ENCODE measurements at regions not wholly inside any gene's neighbourhood (a gene's known extent, or its start where the extent isn't known, plus 50 kb on each side); places are given as distances from the start of the nearest gene placed in this dataset.
"Not testable (repeated sequence)": the region's sequence is repeated elsewhere in the genome, so short reads cannot be mapped to it uniquely, and the experiment has no call there.

DNA sequence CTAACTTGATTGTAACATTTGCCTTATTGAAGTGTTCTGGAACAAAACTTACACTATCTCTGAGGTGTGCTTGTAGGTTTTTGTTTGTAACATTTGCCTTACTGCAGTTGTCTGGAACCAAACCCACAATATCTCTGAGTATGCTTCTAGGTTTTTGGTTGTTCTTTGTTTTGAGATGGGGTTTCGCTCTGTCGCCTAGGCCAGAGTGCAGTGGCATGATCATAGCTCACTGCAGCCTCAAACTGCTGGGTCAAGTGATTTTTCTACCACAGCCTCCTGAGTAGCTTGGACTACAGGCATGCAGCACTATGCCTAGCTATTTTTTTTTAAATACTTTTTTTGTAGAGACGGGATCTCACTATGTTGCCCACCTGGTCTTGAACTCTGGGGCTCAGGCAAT lies 1464.6 kb downstream of the FOXD4L5 start:
- not testable (repeated sequence) for H3K36me3 ChIP-seq, H3K4me1 ChIP-seq, H3K9me3 ChIP-seq, H3K27ac ChIP-seq, H3K27me3 ChIP-seq, H3K4me3 ChIP-seq
- peak in 1 of 3 donors; percentile 51 for DNase-seq

DNA sequence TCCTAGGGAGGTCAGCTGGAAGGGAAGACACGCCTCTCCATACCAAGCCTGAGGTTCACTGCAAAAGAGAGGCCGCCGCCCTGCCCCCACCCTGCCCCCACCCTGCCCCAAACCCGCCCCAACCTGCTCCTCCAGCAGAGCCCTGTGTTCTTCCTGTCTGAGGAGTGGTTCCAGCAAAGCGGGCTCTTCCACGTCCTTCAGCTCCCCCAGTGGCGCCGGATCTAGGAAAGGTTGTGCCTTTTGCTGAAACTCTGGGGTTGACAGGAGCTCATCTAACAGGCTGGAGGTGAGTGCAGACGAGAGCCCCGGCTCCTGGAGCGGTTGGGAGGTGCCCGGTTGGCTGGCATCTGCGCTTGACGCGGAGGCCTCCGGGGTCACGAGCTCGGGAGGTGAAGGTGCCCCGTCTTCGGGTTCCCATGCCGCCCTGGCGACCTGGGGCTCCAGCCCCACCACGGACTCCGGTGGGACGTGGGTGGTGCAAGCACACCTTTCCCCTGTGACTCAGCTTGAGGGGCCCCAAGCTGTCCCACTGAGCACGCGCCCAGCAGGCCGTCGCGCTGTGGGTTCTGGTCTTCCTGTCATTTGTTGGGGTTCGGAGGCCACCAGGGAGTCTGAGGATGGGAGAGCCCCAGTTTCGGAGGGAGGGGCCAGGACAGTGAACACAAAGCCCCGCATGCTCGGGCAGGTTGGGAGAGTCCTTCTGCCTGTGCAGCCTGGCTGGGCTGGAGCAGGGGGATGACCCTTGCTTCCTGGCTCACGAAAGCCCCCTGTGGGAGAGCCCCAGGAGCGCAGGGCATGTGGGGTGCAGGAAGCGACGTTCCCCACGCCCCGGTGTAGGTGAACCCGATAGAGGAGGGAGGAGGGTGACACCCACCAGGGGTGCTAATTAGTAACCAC lies 1467.1 kb downstream of the FOXD4L5 start:
- no peaks in the 10 kb centered on the region for H3K36me3 ChIP-seq
- H3K27me3 ChIP-seq, result no peaks in the 10 kb centered on the region
- no peak for TF ChIP-seq POLR2A (IDR thresholded peaks at IDR 0.05)
- no peak for TF ChIP-seq CTCF (IDR thresholded peaks at IDR 0.05)
- H3K9me3 ChIP-seq, result peaks cover 0 to 8% (median 4%) of the 10 kb centered on the region in 4 donors
- peak overlapping the region; percentile 9 to 46 (median 34) for H3K4me3 ChIP-seq
- peaks cover 0 to 4% (median 0%) of the 10 kb centered on the region in 4 donors for H3K4me1 ChIP-seq
- DNase-seq, result peak; percentile 74 to 88 (median 84)
- H3K27ac ChIP-seq, result peak overlapping the region in 2 of 4 donors; percentile 45 to 80

DNA sequence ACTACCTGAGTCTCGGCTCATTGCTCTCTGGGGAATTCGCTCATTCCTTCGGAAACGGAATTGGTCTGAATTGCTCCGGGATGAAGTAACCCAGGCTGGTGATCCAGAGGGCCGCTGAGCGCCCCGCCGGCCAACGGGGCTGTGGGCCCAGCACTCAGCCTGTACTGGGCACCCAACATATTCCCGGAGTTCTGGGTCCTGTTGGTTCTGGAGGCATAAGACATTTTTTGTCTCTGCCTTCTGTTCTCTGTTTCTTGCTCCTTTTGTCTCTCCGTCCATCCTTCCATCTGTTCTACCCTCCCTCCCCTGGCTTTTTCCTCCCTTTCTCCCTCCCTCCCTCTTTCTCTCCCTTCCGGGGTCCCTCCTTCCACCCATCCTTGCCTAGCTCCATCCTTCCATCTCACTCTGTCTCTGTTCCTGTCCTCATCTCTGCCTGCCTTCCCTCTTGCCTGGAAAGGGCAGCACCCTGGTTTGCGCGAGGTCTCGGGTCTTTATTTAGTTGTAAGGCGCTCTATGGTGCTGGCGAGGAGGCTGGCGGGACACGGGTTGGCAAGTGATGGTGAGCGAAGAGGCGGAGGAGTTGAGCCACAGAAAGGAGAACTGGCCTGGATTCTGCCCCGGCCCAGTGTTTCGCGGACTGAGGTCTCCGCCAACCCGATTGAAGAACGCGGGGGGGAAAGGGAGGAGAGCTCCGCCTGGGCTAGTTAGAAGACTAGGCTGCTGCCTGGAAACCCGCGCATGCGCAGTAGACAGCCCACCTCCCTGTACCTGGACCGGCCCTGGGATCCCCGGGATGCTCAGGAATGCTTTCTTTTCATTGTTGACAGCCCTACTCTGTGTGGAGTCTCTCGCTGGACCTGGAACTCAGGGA lies 1468.0 kb downstream of the FOXD4L5 start:
- no peaks in the 10 kb centered on the region for H3K36me3 ChIP-seq
- TF ChIP-seq CTCF (IDR thresholded peaks at IDR 0.05), result no peak
- no peak for TF ChIP-seq POLR2A (IDR thresholded peaks at IDR 0.05)
- peak overlapping the region in 3 of 4 donors; percentile 25 to 34 (median 31) for H3K4me3 ChIP-seq
- H3K4me1 ChIP-seq, result peaks cover 0 to 4% (median 0%) of the 10 kb centered on the region in 4 donors
- H3K9me3 ChIP-seq, result peaks cover 0 to 8% (median 4%) of the 10 kb centered on the region in 4 donors
- peak overlapping the region in 2 of 4 donors; percentile 45 to 80 for H3K27ac ChIP-seq
- DNase-seq, result peak; percentile 79 to 93 (median 90)
- no peaks in the 10 kb centered on the region for H3K27me3 ChIP-seq

GRCh38 chr9:63814970-63815669 lies 1469.9 kb downstream of the FOXD4L5 start:
- H3K9me3 ChIP-seq, H3K4me3 ChIP-seq, H3K36me3 ChIP-seq, H3K27ac ChIP-seq, H3K27me3 ChIP-seq, H3K4me1 ChIP-seq, DNase-seq: not testable (repeated sequence)

DNA sequence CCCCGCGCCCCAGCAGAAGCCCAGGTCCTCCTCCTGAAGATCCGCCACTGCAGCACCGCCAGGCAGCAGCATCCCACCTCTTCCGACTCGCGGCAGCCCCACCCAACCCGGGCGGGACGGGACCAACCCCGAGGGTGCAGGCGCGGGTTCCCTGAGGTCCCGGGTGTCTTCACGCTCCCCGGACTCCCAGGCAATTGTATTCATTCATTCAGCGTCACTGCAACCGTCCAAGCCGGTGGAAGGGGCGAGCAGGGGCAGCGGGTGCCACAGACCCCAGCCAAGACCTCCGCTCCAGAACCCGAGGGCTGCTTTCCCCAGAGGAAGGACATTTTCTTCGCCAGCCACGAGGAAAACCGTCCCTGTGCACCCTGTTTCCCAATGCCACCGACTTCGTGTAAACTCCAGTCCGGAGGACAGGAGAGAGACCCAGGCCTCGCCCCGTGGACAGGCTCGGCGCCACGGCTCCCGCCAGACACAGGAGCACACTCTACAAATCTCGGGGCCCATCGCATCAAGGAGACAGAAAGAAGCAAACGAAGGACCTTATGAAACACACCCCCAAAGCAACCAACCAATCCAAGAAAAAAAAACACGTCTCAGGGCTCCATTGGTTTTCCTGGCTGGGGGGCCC lies 1471.5 kb downstream of the FOXD4L5 start:
- H3K9me3 ChIP-seq, DNase-seq: not testable (repeated sequence)

DNA sequence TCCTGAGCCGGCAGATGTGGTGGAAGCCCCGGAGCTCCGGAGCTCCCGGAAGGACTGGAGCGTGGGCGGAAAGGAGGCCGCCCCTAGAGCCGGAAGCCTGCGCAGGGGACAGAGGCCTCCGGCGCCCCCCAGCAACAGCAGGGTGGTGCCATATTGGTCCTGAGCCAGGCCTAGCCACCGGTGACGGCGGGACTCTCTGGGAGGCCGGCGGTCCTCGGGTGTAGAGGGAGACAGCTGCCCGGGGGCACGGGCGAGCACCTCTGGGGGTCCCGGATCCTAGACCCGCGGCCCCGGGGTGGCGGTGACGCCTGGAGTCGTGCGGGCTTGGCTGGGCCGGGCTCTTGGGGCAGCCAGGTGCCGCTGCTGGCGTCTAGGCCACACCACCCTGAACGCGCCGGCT lies 1472.2 kb downstream of the FOXD4L5 start:
- not testable (repeated sequence) for DNase-seq, H3K9me3 ChIP-seq, H3K27ac ChIP-seq, H3K27me3 ChIP-seq, H3K4me3 ChIP-seq, H3K4me1 ChIP-seq, H3K36me3 ChIP-seq

More for the DNA sequence above, 1471.5 kb downstream of the FOXD4L5 start:
- H3K36me3 ChIP-seq, H3K4me1 ChIP-seq, H3K27me3 ChIP-seq: not testable (repeated sequence)
- Histone ChIP-seq H3K4me3 (peak overlapping the region in 3 of 4 donors; percentile 16 to 22 (median 18)), H3K27ac (peak overlapping the region in 1 of 4 donors; percentile 60)

- H3K9me3 ChIP-seq, result not testable (repeated sequence)
Measured at GRCh38 chr9:63804205-63804604, 1480.8 kb downstream of the FOXD4L5 start.

GRCh38 chr9:63794081-63794685 lies 1490.8 kb downstream of the FOXD4L5 start:
- H3K36me3 ChIP-seq, DNase-seq, H3K9me3 ChIP-seq, H3K4me1 ChIP-seq, H3K4me3 ChIP-seq, H3K27ac ChIP-seq, H3K27me3 ChIP-seq: not testable (repeated sequence)

More at GRCh38 chr9:63804205-63804604, 1480.8 kb downstream of the FOXD4L5 start:
- H3K4me1 ChIP-seq, H3K27ac ChIP-seq, H3K27me3 ChIP-seq, DNase-seq, H3K36me3 ChIP-seq, H3K4me3 ChIP-seq: not testable (repeated sequence)

GRCh38 chr9:63787454-63787853 lies 1497.6 kb downstream of the FOXD4L5 start:
- not testable (repeated sequence) for H3K27ac ChIP-seq, DNase-seq, H3K9me3 ChIP-seq, H3K36me3 ChIP-seq, H3K27me3 ChIP-seq, H3K4me3 ChIP-seq, H3K4me1 ChIP-seq

GRCh38 chr9:63785059-63785458 lies 1500.0 kb downstream of the FOXD4L5 start:
- H3K9me3 ChIP-seq, H3K4me3 ChIP-seq: not testable (repeated sequence)

DNA sequence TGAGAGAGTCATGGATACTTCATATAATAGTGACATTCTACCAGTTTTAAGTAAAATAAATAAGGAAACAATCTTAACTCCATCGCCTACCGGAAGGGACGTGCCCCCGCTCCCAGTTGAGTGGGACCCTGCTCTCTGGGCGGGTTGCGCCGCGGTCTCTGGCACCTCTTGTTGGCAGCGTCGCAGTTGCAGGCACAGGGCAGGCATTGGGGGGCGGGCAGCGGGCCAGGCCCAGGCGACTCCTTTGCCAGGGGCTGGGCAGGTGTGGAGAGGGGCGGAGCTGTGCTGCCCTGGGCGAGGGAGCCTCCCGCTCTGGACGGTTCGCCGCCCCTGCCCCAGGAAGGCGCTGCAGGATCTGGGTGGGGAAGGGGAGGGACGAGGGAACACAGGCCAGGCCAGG lies 1500.6 kb downstream of the FOXD4L5 start:
- not testable (repeated sequence) for H3K4me3 ChIP-seq, H3K36me3 ChIP-seq, H3K27me3 ChIP-seq, H3K27ac ChIP-seq, H3K4me1 ChIP-seq, DNase-seq, H3K9me3 ChIP-seq

More at GRCh38 chr9:63785059-63785458, 1500.0 kb downstream of the FOXD4L5 start:
- H3K4me1 ChIP-seq, H3K36me3 ChIP-seq, DNase-seq, H3K27ac ChIP-seq, H3K27me3 ChIP-seq: not testable (repeated sequence)
